HG03066 (cell line): ENCODE measurements at regions not wholly inside any gene's neighbourhood (a gene's known extent, or its start where the extent isn't known, plus 50 kb on each side); places are given as distances from the start of the nearest gene placed in this dataset.
"Not testable (repeated sequence)": the region's sequence is repeated elsewhere in the genome, so short reads cannot be mapped to it uniquely, and the experiment has no call there.

ENCODE experiments used
- ATAC-seq: cut with Tn5 transposase; IDR thresholded peaks from one replicate; pipeline ENCODE4 v1.9.1; 2021; ENCODE audit warnings: low read depth; ENCODE audit not compliant: unreplicated experiment

- ATAC-seq = no peak
Measured at GRCh38 chr3:66910266-66911055, 87.6 kb upstream of the KBTBD8 start.

GRCh38 chr3:66912306-66912705 is 85.8 kb upstream of the KBTBD8 start:
- ATAC-seq = no peak

GRCh38 chr3:66922058-66922457 is 76.0 kb upstream of the KBTBD8 start:
- no peak for ATAC-seq

GRCh38 chr3:66923969-66924368 is 74.1 kb upstream of the KBTBD8 start:
- no peak for ATAC-seq

- ATAC-seq = no peak
Measured at GRCh38 chr3:66928252-66928651, 69.9 kb upstream of the KBTBD8 start.

- no peak for ATAC-seq
Measured at GRCh38 chr3:66931291-66931690, 66.8 kb upstream of the KBTBD8 start.

GRCh38 chr3:66931699-66932098 is 66.4 kb upstream of the KBTBD8 start:
- no peak for ATAC-seq

- ATAC-seq = no peak
Measured at GRCh38 chr3:66933233-66933632, 64.9 kb upstream of the KBTBD8 start.

GRCh38 chr3:66934041-66934440 is 64.1 kb upstream of the KBTBD8 start:
- ATAC-seq = no peak

- no peak for ATAC-seq
Measured at GRCh38 chr3:66934725-66935124, 63.4 kb upstream of the KBTBD8 start.

GRCh38 chr3:66937041-66937440 is 61.1 kb upstream of the KBTBD8 start:
- not testable (repeated sequence) for ATAC-seq

- ATAC-seq = no peak
Measured at GRCh38 chr3:66938338-66938963, 59.7 kb upstream of the KBTBD8 start.

- ATAC-seq = no peak
Measured at GRCh38 chr3:66948041-66948440, 50.1 kb upstream of the KBTBD8 start.
